HPDE6-E6E7 (cell line): ENCODE measurements at regions not wholly inside any gene's neighbourhood (a gene's known extent, or its start where the extent isn't known, plus 50 kb on each side); places are given as distances from the start of the nearest gene placed in this dataset.

Experiments used
- DNase-seq: peaks from one replicate; pipeline ENCODE4 v3.0.0; 2011; ENCODE audit warnings: missing footprints; ENCODE audit errors: extremely low spot score

GRCh38 chr18:59963229-59963628 is 63.4 kb downstream of the PMAIP1 start:
- DNase-seq: no peak

- DNase-seq: no peak
These were observed 61.3 kb downstream of the PMAIP1 start for GRCh38 chr18:59961070-59961469.

- DNase-seq: no peak
These were observed 60.5 kb downstream of the PMAIP1 start for GRCh38 chr18:59960272-59960671.

- DNase-seq: no peak
These were observed 59.8 kb downstream of the PMAIP1 start for GRCh38 chr18:59959606-59960005.

GRCh38 chr18:59959073-59959472 is 59.3 kb downstream of the PMAIP1 start:
- DNase-seq: no peak

- no peak for DNase-seq
These were observed 58.2 kb downstream of the PMAIP1 start for GRCh38 chr18:59957957-59958356.

GRCh38 chr18:59954755-59955156 is 55.0 kb downstream of the PMAIP1 start:
- no peak for DNase-seq

- DNase-seq: no peak
These were observed 54.4 kb downstream of the PMAIP1 start for GRCh38 chr18:59954241-59954640.
